ENCODE measurements at regions not wholly inside any gene's neighbourhood (a gene's known extent, or its start where the extent isn't known, plus 50 kb on each side); places are given as distances from the start of the nearest gene placed in this dataset.

DNA sequence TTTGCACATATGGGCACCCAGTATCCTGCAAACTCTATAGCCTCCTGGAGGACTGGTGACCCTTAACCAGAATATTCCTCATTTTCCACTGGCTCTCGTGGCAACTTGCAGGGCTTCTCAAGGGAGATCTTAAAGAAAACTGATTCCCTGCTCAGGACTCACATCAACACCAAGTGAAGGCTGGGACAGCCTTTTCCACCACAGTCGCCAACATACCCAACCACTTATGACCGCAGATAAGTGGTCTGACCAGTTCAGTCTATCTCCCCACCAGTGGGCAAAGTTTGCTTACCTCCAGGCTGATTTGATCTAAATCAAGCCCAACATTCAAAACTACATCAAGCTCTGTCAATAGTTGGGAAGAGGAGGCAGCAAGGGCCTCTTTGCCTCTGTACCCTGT is 289.3 kb upstream of the GATB start:
- Mint-ChIP-seq H3K27ac (no peak overlapping the region), H3K4me3 (no peak overlapping the region), H3K9me3 (no peaks in the 10 kb centered on the region), H3K4me1 (peaks cover 12% of the 10 kb centered on the region), H3K36me3 (no peaks in the 10 kb centered on the region)
- DNase-seq (ENCODE audit: low spot score in 2 of 2) (no peak), ATAC-seq (no peak)

DNA sequence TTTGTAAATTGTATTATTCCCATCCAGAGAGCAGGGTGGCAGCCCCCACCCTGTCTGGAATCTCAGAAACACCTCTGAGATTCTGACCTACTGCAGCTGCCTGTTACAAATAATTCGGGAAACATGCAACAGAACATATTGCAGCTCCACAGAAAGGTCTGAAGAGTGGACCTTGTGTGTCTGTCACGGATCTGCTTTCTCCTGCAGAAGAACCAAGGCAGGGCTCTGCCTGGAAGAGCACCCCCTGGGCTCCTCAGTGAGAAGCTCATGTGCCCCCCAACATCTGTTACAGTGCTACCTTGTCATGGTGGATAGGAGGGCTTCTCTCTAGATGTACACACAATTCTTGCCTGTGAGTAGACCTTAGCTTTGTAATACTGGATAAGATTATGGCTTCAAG is 286.6 kb upstream of the GATB start:
- Mint-ChIP-seq H3K4me1 (peaks cover 3% of the 10 kb centered on the region), H3K4me3 (no peak overlapping the region), H3K27ac (no peak overlapping the region), H3K9me3 (peaks cover 8% of the 10 kb centered on the region), H3K36me3 (no peaks in the 10 kb centered on the region)
- no peak for ATAC-seq
- DNase-seq (ENCODE audit: low spot score in 2 of 2) = no peak

DNA sequence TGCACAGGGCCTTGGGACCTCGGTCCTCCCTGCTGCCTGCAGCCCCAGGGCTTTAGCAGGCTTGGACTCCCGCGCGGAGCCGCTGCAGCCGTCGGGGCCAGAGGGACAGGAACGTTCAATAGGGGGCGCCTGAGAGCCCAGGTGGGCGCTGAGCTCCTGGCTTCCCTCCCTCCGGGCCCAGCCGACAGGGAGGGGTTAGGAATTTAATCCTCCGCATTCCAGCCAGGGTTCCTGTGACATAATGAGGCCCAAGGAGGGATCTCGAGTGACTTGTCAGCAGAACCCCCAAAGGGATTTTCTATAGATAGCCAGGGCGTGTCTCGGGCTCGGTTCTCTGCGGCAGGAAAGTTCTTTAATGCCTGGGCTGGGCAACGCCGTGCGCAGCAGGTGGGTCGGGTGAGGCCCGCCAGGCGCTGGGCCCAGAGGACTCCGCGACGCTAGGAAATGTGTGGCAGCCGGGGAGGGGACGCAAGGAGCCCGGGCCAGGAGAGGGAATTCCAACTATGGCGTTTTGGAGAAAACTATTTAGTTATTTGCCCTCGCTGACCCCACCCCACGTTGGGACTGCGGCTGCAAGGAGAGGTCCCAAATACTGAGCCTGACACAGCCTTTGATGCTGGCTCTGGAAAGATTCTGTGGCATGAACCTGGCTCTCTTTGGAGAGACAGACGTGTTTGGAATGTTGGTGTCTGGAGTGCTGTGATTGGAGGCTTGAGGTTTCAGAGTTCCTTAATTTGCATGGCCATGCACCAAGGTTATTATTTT is 285.2 kb upstream of the GATB start:
- Mint-ChIP-seq H3K4me3 (no peak overlapping the region), H3K4me1 (no peaks in the 10 kb centered on the region), H3K36me3 (no peaks in the 10 kb centered on the region), H3K9me3 (peaks cover 8% of the 10 kb centered on the region), H3K27ac (no peak overlapping the region)
- ATAC-seq (no peak), DNase-seq (ENCODE audit: low spot score in 2 of 2) (no peak)

- Mint-ChIP-seq H3K36me3 (no peaks in the 10 kb centered on the region), H3K27ac (no peak overlapping the region), H3K9me3 (peaks cover 8% of the 10 kb centered on the region), H3K4me3 (no peak overlapping the region), H3K4me1 (no peaks in the 10 kb centered on the region)
- ATAC-seq (no peak), DNase-seq (ENCODE audit: low spot score in 2 of 2) (no peak)
Observed at GRCh38 chr4:152045449-152045806, 284.6 kb upstream of the GATB start.

DNA sequence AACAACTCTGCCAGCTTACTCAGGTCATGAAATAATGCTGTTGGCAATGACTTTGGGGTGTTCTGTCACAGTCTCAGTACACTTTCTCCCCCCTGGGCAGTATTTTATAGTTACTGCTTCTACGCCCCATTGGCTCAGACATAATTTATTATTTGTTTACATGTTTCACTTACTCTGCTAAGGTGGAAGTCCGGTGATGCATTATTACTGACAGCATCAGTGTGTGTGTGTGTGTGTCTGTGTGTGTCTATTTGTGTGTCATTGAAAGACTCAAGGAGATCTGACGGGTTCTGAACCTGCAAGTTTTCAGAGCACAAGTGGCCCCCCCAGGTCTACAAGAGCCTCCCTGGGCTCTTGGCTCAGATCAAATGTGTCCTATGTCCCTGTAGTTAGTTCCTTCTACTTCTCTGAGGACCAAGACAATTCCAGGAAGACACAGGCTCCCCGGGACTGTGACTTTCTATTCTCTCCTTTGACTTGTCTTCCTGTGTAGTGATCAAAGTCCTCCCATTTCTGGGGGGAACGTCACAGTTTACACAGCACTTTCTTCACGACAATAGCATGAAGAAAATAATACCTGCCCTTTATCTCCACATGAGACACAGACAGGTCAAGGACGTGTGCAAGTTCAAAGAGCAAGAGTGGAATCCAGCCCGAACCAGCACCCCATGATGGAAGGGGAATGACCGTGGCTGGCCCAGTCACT is 283.7 kb upstream of the GATB start:
- Mint-ChIP-seq H3K36me3 (no peaks in the 10 kb centered on the region), H3K9me3 (peaks cover 8% of the 10 kb centered on the region), H3K4me3 (no peak overlapping the region), H3K4me1 (no peaks in the 10 kb centered on the region), H3K27ac (no peak overlapping the region)
- no peak for DNase-seq (ENCODE audit: low spot score in 2 of 2)
- ATAC-seq = no peak

DNA sequence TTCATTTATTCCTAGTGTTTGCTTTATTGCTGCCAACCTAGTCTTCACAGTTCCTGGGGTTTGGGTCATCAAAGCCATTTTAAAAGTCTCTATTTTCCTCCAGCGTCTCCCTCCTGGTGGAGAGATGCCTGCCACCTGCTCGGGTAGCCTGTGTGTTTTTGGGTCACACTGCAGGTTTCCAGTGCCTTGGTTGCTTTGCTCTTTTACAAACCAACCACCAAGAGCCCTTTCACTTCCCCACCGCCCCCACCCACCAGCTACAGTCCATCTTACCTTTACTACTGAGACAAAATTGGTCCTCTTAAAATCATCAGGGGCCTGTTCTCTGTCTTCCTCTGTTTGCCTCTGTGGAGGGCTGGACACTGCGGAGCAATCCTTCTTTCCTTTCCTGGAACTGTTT is 280.5 kb upstream of the GATB start:
- H3K36me3 Mint-ChIP-seq = no peaks in the 10 kb centered on the region
- H3K27ac Mint-ChIP-seq = no peak overlapping the region
- no peaks in the 10 kb centered on the region for H3K4me1 Mint-ChIP-seq
- DNase-seq (ENCODE audit: low spot score in 2 of 2) (no peak), ATAC-seq (no peak)
- no peak overlapping the region for H3K4me3 Mint-ChIP-seq
- peaks cover 8% of the 10 kb centered on the region for H3K9me3 Mint-ChIP-seq

GRCh38 chr4:152039691-152040090 is 278.9 kb upstream of the GATB start:
- no peak overlapping the region for H3K27ac Mint-ChIP-seq
- DNase-seq (ENCODE audit: low spot score in 2 of 2) = no peak

DNA sequence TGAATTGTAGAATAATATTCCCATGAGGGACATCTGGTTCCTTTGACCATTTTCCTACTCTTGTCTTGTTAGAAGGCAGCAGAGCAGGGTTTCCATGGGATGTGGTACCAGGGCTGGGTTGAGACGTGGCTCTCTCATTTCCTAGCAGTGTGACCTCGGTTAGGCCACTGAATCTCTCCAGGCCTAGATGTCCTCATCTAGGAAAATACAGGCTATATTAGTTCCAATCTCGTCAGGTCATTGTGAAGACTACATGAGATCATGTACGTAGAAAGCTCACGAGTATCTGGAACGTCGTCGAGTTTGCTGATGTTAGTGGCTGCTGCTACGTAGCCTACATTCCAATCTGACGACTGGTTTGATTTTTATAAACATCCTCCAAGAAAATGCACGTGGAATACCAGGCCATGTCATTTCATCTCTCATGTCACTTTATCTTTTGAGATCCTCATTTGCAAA is 278.2 kb upstream of the GATB start:
- Mint-ChIP-seq H3K4me3 (no peak overlapping the region), H3K27ac (no peak overlapping the region), H3K36me3 (no peaks in the 10 kb centered on the region), H3K9me3 (peaks cover 8% of the 10 kb centered on the region), H3K4me1 (no peaks in the 10 kb centered on the region)
- no peak for DNase-seq (ENCODE audit: low spot score in 2 of 2)
- ATAC-seq = no peak

More at GRCh38 chr4:152039691-152040090, 278.9 kb upstream of the GATB start:
- H3K36me3 Mint-ChIP-seq = no peaks in the 10 kb centered on the region
- no peaks in the 10 kb centered on the region for H3K4me1 Mint-ChIP-seq
- H3K4me3 Mint-ChIP-seq = no peak overlapping the region
- no peak for ATAC-seq
- H3K9me3 Mint-ChIP-seq = peaks cover 8% of the 10 kb centered on the region

DNA sequence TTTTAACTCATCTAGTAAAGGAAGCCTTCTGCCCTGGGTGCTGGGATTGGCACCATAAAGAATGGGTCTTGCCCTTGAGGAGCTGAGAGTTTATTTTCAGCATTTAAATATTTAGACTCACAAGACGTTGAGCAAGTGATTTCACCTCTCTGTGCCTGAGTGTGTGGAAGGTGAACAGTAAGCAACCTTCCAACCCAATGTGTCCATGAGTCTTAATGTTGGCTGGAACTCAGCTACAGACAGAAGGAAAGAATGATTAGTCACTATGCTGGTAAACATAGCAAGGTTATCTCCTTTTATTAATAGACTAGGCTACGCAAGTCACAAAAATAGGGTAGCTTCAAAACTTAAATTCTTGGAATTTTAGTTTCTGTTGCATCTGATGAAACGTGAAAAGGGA is 277.4 kb upstream of the GATB start:
- no peaks in the 10 kb centered on the region for H3K36me3 Mint-ChIP-seq
- no peaks in the 10 kb centered on the region for H3K4me1 Mint-ChIP-seq
- H3K9me3 Mint-ChIP-seq = peaks cover 3% of the 10 kb centered on the region
- ATAC-seq = no peak
- DNase-seq (ENCODE audit: low spot score in 2 of 2) = no peak
- no peak overlapping the region for H3K27ac Mint-ChIP-seq
- H3K4me3 Mint-ChIP-seq = no peak overlapping the region

DNA sequence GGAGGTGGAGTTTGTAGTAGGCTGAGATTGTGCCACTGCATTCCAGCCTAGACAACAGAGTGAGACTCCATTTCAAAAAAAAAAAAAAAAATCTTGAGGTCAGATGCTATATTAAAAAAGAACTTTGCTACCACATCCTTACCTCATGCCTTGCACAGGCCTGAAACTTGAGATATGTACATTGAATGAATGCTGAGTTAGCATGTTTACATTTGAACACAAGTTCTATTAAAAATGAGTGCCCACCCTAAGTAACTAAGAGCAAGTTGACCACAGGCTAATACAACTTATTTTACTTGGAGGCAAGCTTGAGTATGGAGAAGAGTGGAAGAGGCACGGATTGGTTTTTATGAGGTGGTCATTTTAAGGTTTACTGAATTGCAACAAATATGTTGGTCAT is 276.6 kb upstream of the GATB start:
- no peaks in the 10 kb centered on the region for H3K36me3 Mint-ChIP-seq
- H3K27ac Mint-ChIP-seq = no peak overlapping the region
- no peaks in the 10 kb centered on the region for H3K9me3 Mint-ChIP-seq
- no peaks in the 10 kb centered on the region for H3K4me1 Mint-ChIP-seq
- H3K4me3 Mint-ChIP-seq = no peak overlapping the region
- DNase-seq (ENCODE audit: low spot score in 2 of 2) (no peak), ATAC-seq (no peak)

DNA sequence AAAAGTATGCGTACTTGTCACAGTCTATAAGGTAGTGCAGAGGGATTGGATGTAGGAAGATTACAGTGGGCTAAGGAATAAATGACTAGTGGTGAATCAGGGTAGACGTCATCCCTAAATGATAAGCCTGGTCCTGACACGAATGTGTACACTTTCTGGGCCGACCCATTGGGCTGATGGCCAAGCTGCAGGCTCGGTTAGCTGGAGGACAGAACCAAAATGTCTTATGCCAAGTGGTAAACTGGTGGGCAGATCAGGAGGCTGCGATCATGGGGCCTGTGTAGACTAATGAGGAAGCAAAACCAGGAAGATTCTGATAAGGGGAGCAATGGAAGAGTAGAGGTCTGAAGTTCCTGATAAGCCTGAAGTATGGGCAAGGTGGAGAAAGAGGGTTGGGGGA is 272.8 kb upstream of the GATB start:
- no peaks in the 10 kb centered on the region for H3K4me1 Mint-ChIP-seq

DNA sequence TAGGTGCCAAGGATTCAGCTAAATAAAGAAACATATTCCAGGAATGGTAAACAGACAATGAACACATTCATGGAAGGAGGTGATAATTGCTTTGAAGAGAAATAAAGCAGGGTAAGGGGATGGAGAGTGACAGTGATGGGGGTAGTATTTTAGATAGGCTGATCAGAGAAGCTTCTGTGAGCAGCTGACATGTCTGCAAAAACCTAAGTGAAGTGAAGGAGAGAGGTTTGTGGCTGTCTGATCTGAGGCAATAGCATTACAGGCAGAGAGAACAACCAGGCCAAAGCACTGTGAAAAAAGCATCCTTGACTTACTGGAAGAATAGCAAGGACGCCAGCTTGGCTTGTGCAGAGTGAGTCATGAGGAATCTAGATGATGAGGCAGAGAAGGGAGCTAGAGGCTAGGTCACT is 271.9 kb upstream of the GATB start:
- no peak overlapping the region for H3K27ac Mint-ChIP-seq
- H3K4me3 Mint-ChIP-seq = no peak overlapping the region
- H3K36me3 Mint-ChIP-seq = no peaks in the 10 kb centered on the region
- peaks cover 5% of the 10 kb centered on the region for H3K4me1 Mint-ChIP-seq
- DNase-seq (ENCODE audit: low spot score in 2 of 2) = no peak
- H3K9me3 Mint-ChIP-seq = peaks cover 3% of the 10 kb centered on the region
- no peak for ATAC-seq

More for the DNA sequence above, 272.8 kb upstream of the GATB start:
- ATAC-seq (no peak), DNase-seq (ENCODE audit: low spot score in 2 of 2) (no peak)
- H3K36me3 Mint-ChIP-seq = no peaks in the 10 kb centered on the region
- H3K4me3 Mint-ChIP-seq = no peak overlapping the region
- H3K9me3 Mint-ChIP-seq = no peaks in the 10 kb centered on the region
- no peak overlapping the region for H3K27ac Mint-ChIP-seq

DNA sequence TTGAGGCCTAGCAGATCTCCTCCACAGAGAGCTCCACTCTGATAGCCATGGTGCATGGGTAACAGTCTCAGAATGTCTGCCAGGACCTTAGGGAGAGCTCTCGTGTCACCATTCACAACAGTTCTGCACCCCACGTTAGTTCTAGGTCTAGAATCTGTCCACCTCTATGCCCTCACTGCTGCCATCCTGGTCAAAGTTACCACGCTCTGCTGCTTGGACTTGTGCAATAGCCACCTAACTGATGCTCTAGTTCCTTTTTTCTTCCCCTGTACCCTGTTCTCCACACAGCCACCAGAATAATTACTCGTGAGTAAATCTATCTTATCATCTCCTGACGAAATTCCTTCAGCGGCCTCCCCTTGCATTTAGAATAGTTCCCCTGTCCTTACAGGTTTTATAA is 268.8 kb upstream of the GATB start:
- Mint-ChIP-seq H3K4me3 (no peak overlapping the region), H3K27ac (no peak overlapping the region), H3K9me3 (peaks cover 3% of the 10 kb centered on the region), H3K36me3 (no peaks in the 10 kb centered on the region), H3K4me1 (peaks cover 5% of the 10 kb centered on the region)
- ATAC-seq (no peak), DNase-seq (ENCODE audit: low spot score in 2 of 2) (no peak)

DNA sequence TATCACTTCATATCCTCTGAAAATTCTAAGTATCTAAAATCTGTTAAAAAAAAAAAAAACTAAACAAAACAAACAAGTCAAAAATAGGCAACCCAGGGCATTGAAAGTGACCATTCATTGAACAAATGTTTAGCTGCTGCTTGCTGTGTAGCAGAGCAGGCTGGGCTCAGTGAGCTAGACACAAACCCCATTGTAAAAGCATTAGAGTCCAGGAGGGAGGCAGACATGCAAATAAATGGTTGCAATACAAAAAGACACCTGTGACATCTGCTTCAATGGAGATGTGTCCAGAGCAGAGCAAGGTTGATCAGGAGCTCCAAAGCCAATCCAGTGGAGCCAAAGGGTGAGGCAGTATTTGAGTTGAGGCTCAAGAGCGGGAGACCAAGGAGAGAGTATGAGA is 267.3 kb upstream of the GATB start:
- no peak for ATAC-seq
- DNase-seq (ENCODE audit: low spot score in 2 of 2) = no peak
- Mint-ChIP-seq H3K4me1 (peaks cover 5% of the 10 kb centered on the region), H3K4me3 (no peak overlapping the region), H3K36me3 (no peaks in the 10 kb centered on the region), H3K9me3 (peaks cover 3% of the 10 kb centered on the region), H3K27ac (no peak overlapping the region)

DNA sequence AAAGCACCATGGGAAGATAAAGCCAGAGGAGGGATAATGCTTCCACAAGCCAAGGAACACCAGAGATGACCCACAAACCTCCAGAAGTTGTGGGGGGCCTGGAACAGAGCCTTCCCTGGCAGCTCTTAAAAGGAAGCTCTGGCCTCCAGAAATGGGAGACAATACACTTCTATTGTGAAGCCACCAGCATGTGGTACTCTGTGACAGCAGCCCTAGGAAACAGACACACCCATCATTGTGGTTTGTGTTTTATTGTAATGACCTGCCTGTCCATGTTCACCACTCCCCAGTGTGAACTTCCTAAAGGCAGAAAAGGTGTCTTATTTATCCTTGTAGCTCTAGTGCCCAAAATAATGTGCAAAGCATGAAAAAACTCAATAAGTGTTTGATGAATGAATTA is 264.1 kb upstream of the GATB start:
- peaks cover 3% of the 10 kb centered on the region for H3K9me3 Mint-ChIP-seq
- H3K4me3 Mint-ChIP-seq = no peak overlapping the region
- ATAC-seq (peak; percentile 39), DNase-seq (ENCODE audit: low spot score in 2 of 2) (no peak)
- H3K36me3 Mint-ChIP-seq = no peaks in the 10 kb centered on the region
- H3K27ac Mint-ChIP-seq = no peak overlapping the region
- H3K4me1 Mint-ChIP-seq = peaks cover 5% of the 10 kb centered on the region

GRCh38 chr4:152023674-152024073 is 262.9 kb upstream of the GATB start:
- ATAC-seq (no peak), DNase-seq (ENCODE audit: low spot score in 2 of 2) (no peak)
- no peak overlapping the region for H3K27ac Mint-ChIP-seq
- no peak overlapping the region for H3K4me3 Mint-ChIP-seq
- no peaks in the 10 kb centered on the region for H3K36me3 Mint-ChIP-seq
- H3K4me1 Mint-ChIP-seq = peaks cover 5% of the 10 kb centered on the region
- peaks cover 3% of the 10 kb centered on the region for H3K9me3 Mint-ChIP-seq
